ENCODE measurements at regions not wholly inside any gene's neighbourhood (a gene's known extent, or its start where the extent isn't known, plus 50 kb on each side); places are given as distances from the start of the nearest gene placed in this dataset.

- TF ChIP-seq CTCF (IDR thresholded peaks at IDR 0.05) (no peak), POLR2A (IDR thresholded peaks at IDR 0.05) (no peak)
These were observed 50.0 kb upstream of the CHD6 start for GRCh38 chr20:41668057-41668749.

Measured in Peyer's patch (tissue), 4 donors.